ENCODE measurements at regions not wholly inside any gene's neighbourhood (a gene's known extent, or its start where the extent isn't known, plus 50 kb on each side); places are given as distances from the start of the nearest gene placed in this dataset.

DNA sequence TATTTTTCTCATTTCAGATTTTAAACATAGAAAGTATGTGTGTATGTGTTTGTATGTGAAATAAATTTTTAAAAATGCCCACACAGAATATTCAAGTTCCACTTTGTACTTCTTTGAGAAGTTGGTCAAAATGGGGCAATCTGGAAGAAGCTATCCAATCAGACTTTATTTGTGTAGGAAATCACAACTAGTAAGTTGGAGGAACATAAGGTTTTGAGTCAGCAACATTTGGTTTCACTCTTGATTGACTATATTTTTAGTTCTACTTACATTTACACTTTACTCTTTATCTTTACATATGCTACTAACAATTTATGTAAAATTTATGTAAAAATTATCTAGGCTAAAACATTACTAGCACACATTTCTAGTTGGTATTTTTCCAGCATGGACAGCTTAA lies 128.1 kb downstream of the ATXN7L3B start:
- TF ChIP-seq POLR2AphosphoS5 (IDR thresholded peaks at IDR 0.05) = no peak
- TF ChIP-seq, protein P1, sequence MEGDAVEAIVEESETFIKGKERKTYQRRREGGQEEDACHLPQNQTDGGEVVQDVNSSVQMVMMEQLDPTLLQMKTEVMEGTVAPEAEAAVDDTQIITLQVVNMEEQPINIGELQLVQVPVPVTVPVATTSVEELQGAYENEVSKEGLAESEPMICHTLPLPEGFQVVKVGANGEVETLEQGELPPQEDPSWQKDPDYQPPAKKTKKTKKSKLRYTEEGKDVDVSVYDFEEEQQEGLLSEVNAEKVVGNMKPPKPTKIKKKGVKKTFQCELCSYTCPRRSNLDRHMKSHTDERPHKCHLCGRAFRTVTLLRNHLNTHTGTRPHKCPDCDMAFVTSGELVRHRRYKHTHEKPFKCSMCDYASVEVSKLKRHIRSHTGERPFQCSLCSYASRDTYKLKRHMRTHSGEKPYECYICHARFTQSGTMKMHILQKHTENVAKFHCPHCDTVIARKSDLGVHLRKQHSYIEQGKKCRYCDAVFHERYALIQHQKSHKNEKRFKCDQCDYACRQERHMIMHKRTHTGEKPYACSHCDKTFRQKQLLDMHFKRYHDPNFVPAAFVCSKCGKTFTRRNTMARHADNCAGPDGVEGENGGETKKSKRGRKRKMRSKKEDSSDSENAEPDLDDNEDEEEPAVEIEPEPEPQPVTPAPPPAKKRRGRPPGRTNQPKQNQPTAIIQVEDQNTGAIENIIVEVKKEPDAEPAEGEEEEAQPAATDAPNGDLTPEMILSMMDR (IDR thresholded peaks at IDR 0.05) = no peak
